WTC11 (cell line): ENCODE measurements at regions not wholly inside any gene's neighbourhood (a gene's known extent, or its start where the extent isn't known, plus 50 kb on each side); places are given as distances from the start of the nearest gene placed in this dataset.

ENCODE experiments used
- CREB1 ChIP-seq: sonication (generic); formaldehyde crosslinking; IDR thresholded peaks from 2 replicates; pipeline ENCODE4 v1.8.0; 2023; ENCODE audit warnings: mild to moderate bottlenecking, missing genetic modification reagents
- ELF4 ChIP-seq: sonication (generic); formaldehyde crosslinking; IDR thresholded peaks from 2 replicates; pipeline ENCODE4 v1.8.1; 2022; ENCODE audit warnings: low read depth, mild to moderate bottlenecking, moderate library complexity, missing genetic modification reagents
- JUN ChIP-seq: sonication (generic); formaldehyde crosslinking; IDR thresholded peaks from 2 replicates; pipeline ENCODE4 v1.8.0; 2023; ENCODE audit warnings: mild to moderate bottlenecking, missing genetic modification reagents
- KAT7 ChIP-seq: sonication (generic); formaldehyde crosslinking; IDR thresholded peaks from 2 replicates; pipeline ENCODE4 v1.8.1; 2023; ENCODE audit warnings: missing genetic modification reagents, mild to moderate bottlenecking, borderline replicate concordance
- MXD4 ChIP-seq: fragments of 250-450 bp; sonication (Bioruptor Pico); IDR thresholded peaks from 2 replicates; pipeline ENCODE4 v1.8.0; 2021; ENCODE audit warnings: mild to moderate bottlenecking, moderate library complexity, borderline replicate concordance
- PRRX2 ChIP-seq: fragments of 250-450 bp; sonication (Bioruptor Pico); IDR thresholded peaks from 2 replicates; pipeline ENCODE4 v1.8.0; 2021; ENCODE audit warnings: mild to moderate bottlenecking
- ZNF138 ChIP-seq: sonication (generic); formaldehyde crosslinking; conservative IDR thresholded peaks from 2 replicates; pipeline ENCODE4 v1.8.1; 2022; ENCODE audit warnings: mild to moderate bottlenecking, moderate library complexity, missing genetic modification reagents
- TF ChIP-seq, protein P1 (sequence below): fragments of 200-600 bp; IDR thresholded peaks from 2 replicates; pipeline ENCODE4 v1.8.0; 2022; ENCODE audit warnings: antibody characterized with exemption
- TF ChIP-seq, protein P2 (sequence below): sonication (generic); formaldehyde crosslinking; IDR thresholded peaks from 2 replicates; pipeline ENCODE4 v1.8.0; 2022; ENCODE audit warnings: mild to moderate bottlenecking, missing genetic modification reagents

DNA sequence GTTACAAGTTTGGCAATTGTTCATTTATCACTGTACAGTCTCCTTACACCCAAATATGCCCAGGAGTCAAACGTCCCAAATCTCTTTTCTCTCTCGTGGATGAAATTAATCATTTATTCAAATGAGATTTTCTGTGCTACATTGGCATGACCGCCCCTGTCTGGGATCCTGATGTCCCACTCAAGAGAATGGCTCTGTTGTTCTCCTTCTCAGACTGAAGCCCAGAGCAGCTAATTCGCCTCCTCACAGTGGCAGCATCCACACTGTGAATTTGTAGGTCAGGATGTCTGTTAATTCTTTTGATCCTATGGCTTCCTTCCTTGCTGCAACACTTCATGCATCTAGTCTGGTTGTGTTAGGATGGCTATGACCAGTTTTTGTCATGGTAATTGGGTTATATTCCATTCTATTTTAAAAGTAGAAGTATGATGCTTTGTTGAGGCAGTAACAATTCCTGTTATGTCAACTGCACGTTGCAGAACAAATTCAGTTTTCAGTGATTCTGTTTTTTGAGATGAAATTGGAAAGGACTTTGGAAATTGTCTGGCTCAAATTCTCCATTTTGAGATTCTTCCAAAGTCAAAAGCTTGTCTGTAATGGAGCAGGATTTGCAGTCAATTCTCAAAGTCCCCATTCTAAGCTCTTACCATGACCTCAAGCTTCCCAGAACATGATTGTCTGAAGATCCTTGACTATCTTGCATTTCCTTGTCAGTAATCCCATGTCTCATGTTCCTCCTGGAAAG, 141.5 kb upstream of the GAS1 start:
- TF ChIP-seq, protein P1, sequence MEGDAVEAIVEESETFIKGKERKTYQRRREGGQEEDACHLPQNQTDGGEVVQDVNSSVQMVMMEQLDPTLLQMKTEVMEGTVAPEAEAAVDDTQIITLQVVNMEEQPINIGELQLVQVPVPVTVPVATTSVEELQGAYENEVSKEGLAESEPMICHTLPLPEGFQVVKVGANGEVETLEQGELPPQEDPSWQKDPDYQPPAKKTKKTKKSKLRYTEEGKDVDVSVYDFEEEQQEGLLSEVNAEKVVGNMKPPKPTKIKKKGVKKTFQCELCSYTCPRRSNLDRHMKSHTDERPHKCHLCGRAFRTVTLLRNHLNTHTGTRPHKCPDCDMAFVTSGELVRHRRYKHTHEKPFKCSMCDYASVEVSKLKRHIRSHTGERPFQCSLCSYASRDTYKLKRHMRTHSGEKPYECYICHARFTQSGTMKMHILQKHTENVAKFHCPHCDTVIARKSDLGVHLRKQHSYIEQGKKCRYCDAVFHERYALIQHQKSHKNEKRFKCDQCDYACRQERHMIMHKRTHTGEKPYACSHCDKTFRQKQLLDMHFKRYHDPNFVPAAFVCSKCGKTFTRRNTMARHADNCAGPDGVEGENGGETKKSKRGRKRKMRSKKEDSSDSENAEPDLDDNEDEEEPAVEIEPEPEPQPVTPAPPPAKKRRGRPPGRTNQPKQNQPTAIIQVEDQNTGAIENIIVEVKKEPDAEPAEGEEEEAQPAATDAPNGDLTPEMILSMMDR, result no peak
- TF ChIP-seq, protein P2, sequence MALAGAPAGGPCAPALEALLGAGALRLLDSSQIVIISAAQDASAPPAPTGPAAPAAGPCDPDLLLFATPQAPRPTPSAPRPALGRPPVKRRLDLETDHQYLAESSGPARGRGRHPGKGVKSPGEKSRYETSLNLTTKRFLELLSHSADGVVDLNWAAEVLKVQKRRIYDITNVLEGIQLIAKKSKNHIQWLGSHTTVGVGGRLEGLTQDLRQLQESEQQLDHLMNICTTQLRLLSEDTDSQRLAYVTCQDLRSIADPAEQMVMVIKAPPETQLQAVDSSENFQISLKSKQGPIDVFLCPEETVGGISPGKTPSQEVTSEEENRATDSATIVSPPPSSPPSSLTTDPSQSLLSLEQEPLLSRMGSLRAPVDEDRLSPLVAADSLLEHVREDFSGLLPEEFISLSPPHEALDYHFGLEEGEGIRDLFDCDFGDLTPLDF (CRISPR knock-in tag), result no peak
- no peak for TF ChIP-seq CREB1
- TF ChIP-seq JUN, result no peak
- no peak for TF ChIP-seq MXD4
- no peak for TF ChIP-seq KAT7
- no peak for TF ChIP-seq PRRX2 (CRISPR knock-in tag)
- TF ChIP-seq ELF4 (CRISPR knock-in tag), result no peak
- TF ChIP-seq ZNF138, result no peak
